ENCODE measurements at regions not wholly inside any gene's neighbourhood (a gene's known extent, or its start where the extent isn't known, plus 50 kb on each side); places are given as distances from the start of the nearest gene placed in this dataset.

DNA sequence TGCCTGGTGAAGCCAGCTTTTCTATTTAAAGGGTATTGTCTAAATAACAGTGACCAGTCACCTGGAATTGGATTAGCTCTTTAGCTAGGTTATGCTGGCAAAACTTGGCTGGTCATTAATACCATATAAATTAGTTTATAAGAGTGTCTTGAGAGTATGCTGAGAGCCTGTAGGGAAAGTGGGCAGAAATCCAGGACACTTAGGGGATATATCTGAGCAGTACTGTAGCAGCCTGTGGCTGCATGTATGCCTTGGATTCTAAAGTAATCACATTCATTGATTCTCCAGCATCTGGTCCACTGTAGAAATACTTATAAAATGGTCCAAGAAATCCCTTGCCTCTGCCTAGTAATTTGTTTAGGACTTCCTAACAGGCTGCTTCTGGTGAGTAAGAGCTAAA is 288.9 kb upstream of the DMAC1 start:
- Histone ChIP-seq H3K9ac (ENCODE audit: insufficient read depth in 1 of 2, low read length in 2 of 2) (no peak overlapping the region), H3K4me1 (ENCODE audit: control insufficient read depth in 5 of 5, insufficient read depth in 5 of 5, low read length in 5 of 5) (peaks cover 0 to 10% (median 0%) of the 10 kb centered on the region in 5 donors), H3K36me3 (ENCODE audit: control insufficient read depth in 4 of 4, insufficient read depth in 4 of 4, low read length in 4 of 4) (no peaks in the 10 kb centered on the region), H3K4me3 (no peak overlapping the region), H3K9me3 (ENCODE audit: control insufficient read depth in 4 of 4, insufficient read depth in 3 of 4, low read length in 3 of 4) (no peaks in the 10 kb centered on the region), H3K27me3 (ENCODE audit: control insufficient read depth in 3 of 3, insufficient read depth in 3 of 3, low read length in 2 of 3) (peaks cover 0 to 29% (median 0%) of the 10 kb centered on the region in 3 donors), H3K27ac (ENCODE audit: low read depth in 1 of 2, low read length in 1 of 2) (no peak overlapping the region)
- DNase-seq (peak in 2 of 3 donors; percentile 18 to 54), ATAC-seq (ENCODE audit: insufficient read depth, low FRiP score) (no peak)
- TF ChIP-seq, protein P1, sequence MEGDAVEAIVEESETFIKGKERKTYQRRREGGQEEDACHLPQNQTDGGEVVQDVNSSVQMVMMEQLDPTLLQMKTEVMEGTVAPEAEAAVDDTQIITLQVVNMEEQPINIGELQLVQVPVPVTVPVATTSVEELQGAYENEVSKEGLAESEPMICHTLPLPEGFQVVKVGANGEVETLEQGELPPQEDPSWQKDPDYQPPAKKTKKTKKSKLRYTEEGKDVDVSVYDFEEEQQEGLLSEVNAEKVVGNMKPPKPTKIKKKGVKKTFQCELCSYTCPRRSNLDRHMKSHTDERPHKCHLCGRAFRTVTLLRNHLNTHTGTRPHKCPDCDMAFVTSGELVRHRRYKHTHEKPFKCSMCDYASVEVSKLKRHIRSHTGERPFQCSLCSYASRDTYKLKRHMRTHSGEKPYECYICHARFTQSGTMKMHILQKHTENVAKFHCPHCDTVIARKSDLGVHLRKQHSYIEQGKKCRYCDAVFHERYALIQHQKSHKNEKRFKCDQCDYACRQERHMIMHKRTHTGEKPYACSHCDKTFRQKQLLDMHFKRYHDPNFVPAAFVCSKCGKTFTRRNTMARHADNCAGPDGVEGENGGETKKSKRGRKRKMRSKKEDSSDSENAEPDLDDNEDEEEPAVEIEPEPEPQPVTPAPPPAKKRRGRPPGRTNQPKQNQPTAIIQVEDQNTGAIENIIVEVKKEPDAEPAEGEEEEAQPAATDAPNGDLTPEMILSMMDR (IDR thresholded peaks at IDR 0.05; ENCODE audit: control extremely low read depth, extremely low read depth) = no peak

DNA sequence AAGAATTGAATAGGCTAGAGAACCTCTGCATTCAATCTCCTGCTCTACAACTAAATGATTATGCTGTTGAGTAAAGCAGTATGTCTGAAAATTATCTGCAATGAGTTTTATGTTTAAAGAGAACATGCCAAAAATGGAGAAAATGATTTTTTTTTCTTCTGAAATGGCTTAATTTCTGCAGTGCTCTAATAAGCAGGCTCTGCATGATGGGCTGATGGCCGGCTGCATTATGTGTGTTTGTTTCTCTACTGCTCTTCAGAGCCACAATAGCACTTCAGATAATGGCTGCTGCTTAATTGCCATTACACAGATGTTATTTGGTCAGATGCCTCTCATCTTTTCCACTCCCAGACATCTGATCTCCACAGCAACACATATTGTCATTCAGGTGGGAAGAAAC is 286.4 kb upstream of the DMAC1 start:
- WGBS, 2 donors = 80 to 86% methylated on average over 1 of the region's 1 CpG
- peak in 2 of 3 donors; percentile 56 to 81 for DNase-seq

DNA sequence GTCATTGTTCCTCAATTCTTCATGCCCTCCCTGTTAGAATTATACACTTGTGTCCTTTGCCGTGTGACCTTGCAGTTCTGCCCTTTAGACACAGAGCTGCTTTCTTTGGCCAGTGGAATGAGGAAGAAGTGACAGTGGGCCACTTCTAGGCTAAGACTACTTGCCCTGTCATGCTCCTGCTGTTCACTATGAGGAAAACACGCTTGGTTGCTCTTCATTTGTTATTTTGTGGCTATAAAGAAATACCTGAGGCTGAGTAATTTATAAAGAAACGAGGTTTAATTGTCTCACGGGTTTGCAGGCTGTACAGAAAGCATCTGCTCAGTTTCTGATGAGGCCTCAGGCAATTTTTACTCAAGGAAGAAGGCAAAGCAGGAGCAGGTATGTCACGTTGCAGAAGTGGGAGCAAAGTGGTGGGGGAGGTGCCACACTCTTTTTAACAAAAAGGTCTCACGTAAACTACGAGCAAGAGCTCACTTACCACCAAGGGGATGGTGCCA is 279.1 kb upstream of the DMAC1 start:
- DNase-seq = no peak

More for the DNA sequence above, 286.4 kb upstream of the DMAC1 start:
- Histone ChIP-seq H3K36me3 (ENCODE audit: control insufficient read depth in 4 of 4, insufficient read depth in 4 of 4, low read length in 4 of 4) (no peaks in the 10 kb centered on the region), H3K9ac (ENCODE audit: insufficient read depth in 1 of 2, low read length in 2 of 2) (no peak overlapping the region), H3K27me3 (ENCODE audit: control insufficient read depth in 3 of 3, insufficient read depth in 3 of 3, low read length in 2 of 3) (peaks cover 0 to 17% (median 0%) of the 10 kb centered on the region in 3 donors), H3K4me3 (no peak overlapping the region), H3K27ac (ENCODE audit: low read depth in 1 of 2, low read length in 1 of 2) (no peak overlapping the region), H3K9me3 (ENCODE audit: control insufficient read depth in 4 of 4, insufficient read depth in 3 of 4, low read length in 3 of 4) (no peaks in the 10 kb centered on the region), H3K4me1 (ENCODE audit: control insufficient read depth in 5 of 5, insufficient read depth in 5 of 5, low read length in 5 of 5) (peaks cover 0 to 10% (median 0%) of the 10 kb centered on the region in 5 donors)
- TF ChIP-seq, protein P1 (IDR thresholded peaks at IDR 0.05; ENCODE audit: control extremely low read depth, extremely low read depth) = no peak
- ATAC-seq (ENCODE audit: insufficient read depth, low FRiP score) = no peak

More for the DNA sequence above, 279.1 kb upstream of the DMAC1 start:
- H3K36me3 ChIP-seq (ENCODE audit: control insufficient read depth in 4 of 4, insufficient read depth in 4 of 4, low read length in 4 of 4) = no peaks in the 10 kb centered on the region
- no peak overlapping the region for H3K27ac ChIP-seq (ENCODE audit: low read depth in 1 of 2, low read length in 1 of 2)
- 81 to 87% methylated on average over 7 of the region's 7 CpGs for WGBS, 2 donors
- TF ChIP-seq, protein P1 (IDR thresholded peaks at IDR 0.05; ENCODE audit: control extremely low read depth, extremely low read depth) = no peak
- no peaks in the 10 kb centered on the region for H3K27me3 ChIP-seq (ENCODE audit: control insufficient read depth in 3 of 3, insufficient read depth in 3 of 3, low read length in 2 of 3)
- no peak overlapping the region for H3K9ac ChIP-seq (ENCODE audit: insufficient read depth in 1 of 2, low read length in 2 of 2)
- H3K4me3 ChIP-seq = no peak overlapping the region
- no peak for ATAC-seq (ENCODE audit: insufficient read depth, low FRiP score)
- H3K9me3 ChIP-seq (ENCODE audit: control insufficient read depth in 4 of 4, insufficient read depth in 3 of 4, low read length in 3 of 4) = no peaks in the 10 kb centered on the region
- peaks cover 0 to 2% (median 0%) of the 10 kb centered on the region in 5 donors for H3K4me1 ChIP-seq (ENCODE audit: control insufficient read depth in 5 of 5, insufficient read depth in 5 of 5, low read length in 5 of 5)

Measured in lung (tissue), 11 donors.